H1 (cell line): ENCODE measurements at regions not wholly inside any gene's neighbourhood (a gene's known extent, or its start where the extent isn't known, plus 50 kb on each side); places are given as distances from the start of the nearest gene placed in this dataset.

Experiments
- CTCF ChIA-PET: fragments of 300-600 bp; sonication (Branson Sonifier 250); formaldehyde crosslinking; loops from one replicate; lab custom pipeline; 2021; ENCODE audit not compliant: partially characterized antibody; lab: Charles Lee
- POLR2A ChIA-PET: fragments of 300-600 bp; sonication (Branson Sonifier 250); formaldehyde crosslinking; loops from one replicate; lab custom pipeline; 2021; ENCODE audit warnings: inconsistent platforms; ENCODE audit not compliant: partially characterized antibody; lab: Charles Lee
- DNase-seq, 2 experiments: peaks; one replicate each; pipeline versions ENCODE4 v3.0.0 to v3.0.0-alpha.2; 2010 to 2022; ENCODE audit warnings: low spot score in 2 of 2, low read depth in 1 of 2, mixed read lengths in 1 of 2
- FAIRE-seq: peaks from 2 replicates; lab custom pipeline; 2011; peaks lifted over from hg19 to GRCh38; lab: Jason Lieb, UNC
- H2AFZ ChIP-seq: 2 replicates; pipeline ENCODE4 v1.8.1; 2012; ENCODE audit warnings: low read length, inconsistent platforms
- H2AK5ac ChIP-seq: 2 replicates; pipeline ENCODE4 v1.6.1; 2013; ENCODE audit warnings: low read depth, low read length
- H2BK120ac ChIP-seq: replicated peaks from 2 replicates; pipeline ENCODE3; 2013; ENCODE audit warnings: low read depth, low read length, inconsistent platforms
- H2BK12ac ChIP-seq: 2 replicates; pipeline ENCODE4 v1.6.1; 2013; ENCODE audit warnings: low read depth, low read length
- H2BK15ac ChIP-seq: 2 replicates; pipeline ENCODE4 v1.6.1; 2013; ENCODE audit warnings: low read length
- H2BK20ac ChIP-seq: 2 replicates; pipeline ENCODE4 v1.6.1; 2013; ENCODE audit warnings: low read length
- H2BK5ac ChIP-seq: 2 replicates; pipeline ENCODE4 v1.6.1; 2013; ENCODE audit warnings: low read depth, low read length
- H3K14ac ChIP-seq: 2 replicates; pipeline ENCODE4 v1.6.1; 2013; ENCODE audit warnings: inconsistent platforms; ENCODE audit not compliant: insufficient read length
- H3K18ac ChIP-seq: 2 replicates; pipeline ENCODE4 v1.6.1; 2013; ENCODE audit warnings: low read length; ENCODE audit errors: extremely low read depth
- H3K23ac ChIP-seq: 2 replicates; pipeline ENCODE4 v1.6.1; 2013; ENCODE audit warnings: inconsistent platforms; ENCODE audit not compliant: insufficient read length
- H3K23me2 ChIP-seq: 2 replicates; pipeline ENCODE4 v1.6.1; 2013; ENCODE audit warnings: low read depth, low read length
- H3K27ac ChIP-seq: 2 replicates; pipeline ENCODE4 v1.6.1; 2011; ENCODE audit warnings: low read depth, low read length, inconsistent platforms
- H3K27me3 ChIP-seq, 4 experiments: replicated peaks in 1 of 4; 1 replicate in 1 of 4; 2 replicates in 3 of 4; pipeline versions ENCODE4 v1.6.1 to v1.8.1; 2011 to 2013; ENCODE audit warnings: low read length in 3 of 4, mild to moderate bottlenecking in 3 of 4, inconsistent platforms in 2 of 4, mixed read lengths in 2 of 4, moderate library complexity in 1 of 4; ENCODE audit not compliant: control insufficient read depth in 3 of 4, insufficient read depth in 3 of 4; ENCODE audit errors: extremely low read depth in 1 of 4
- H3K36me3 ChIP-seq, 4 experiments: 2 replicates each; pipeline versions ENCODE4 v1.6.1 to v1.8.1; 2011 to 2013; ENCODE audit warnings: mild to moderate bottlenecking in 4 of 4, low read length in 3 of 4, moderate library complexity in 2 of 4, control low read depth in 1 of 4, inconsistent platforms in 1 of 4; ENCODE audit not compliant: insufficient read depth in 4 of 4, control insufficient read depth in 2 of 4
- H3K4ac ChIP-seq: replicated peaks from 2 replicates; pipeline ENCODE3; 2013; ENCODE audit warnings: low read length, low read depth, mixed read lengths, inconsistent platforms; ENCODE audit not compliant: insufficient read length
- H3K4me1 ChIP-seq, 4 experiments: replicated peaks in 1 of 4; 1 replicate in 1 of 4; 2 replicates in 3 of 4; pipeline versions ENCODE4 v1.6.1 to v1.8.1; 2011 to 2013; ENCODE audit warnings: low read length in 3 of 4, inconsistent platforms in 2 of 4, mixed read lengths in 1 of 4; ENCODE audit not compliant: insufficient read depth in 4 of 4, control insufficient read depth in 3 of 4
- H3K4me2 ChIP-seq, 2 experiments: 2 replicates each; pipeline versions ENCODE4 v1.6.1 to v1.8.1; 2011 to 2013; ENCODE audit warnings: low read depth in 2 of 2, low read length in 2 of 2, control low read depth in 1 of 2, inconsistent platforms in 1 of 2, mild to moderate bottlenecking in 1 of 2; ENCODE audit not compliant: insufficient read depth in 1 of 2
- H3K4me3 ChIP-seq, 4 experiments: fragments of 200-600, 300-600 bp in 1 of 4; sonication (generic), shearing (Covaris generic), sonication (Bioruptor Twin) in 1 of 4; 2 replicates each; pipeline versions ENCODE4 v1.5.1 to v1.8.1; 2011 to 2016; ENCODE audit warnings: low read length in 4 of 4, low read depth in 3 of 4, control low read depth in 2 of 4, inconsistent platforms in 2 of 4, mild to moderate bottlenecking in 2 of 4, mixed read lengths in 1 of 4, moderate library complexity in 1 of 4; ENCODE audit not compliant: insufficient read depth in 2 of 4; ENCODE audit errors: extremely low read depth in 1 of 4
- H3K56ac ChIP-seq: replicated peaks from 2 replicates; pipeline ENCODE3; 2013; ENCODE audit warnings: low read depth, mild to moderate bottlenecking, mixed read lengths, low read length, inconsistent platforms; ENCODE audit not compliant: insufficient read length
- H3K79me1 ChIP-seq: 2 replicates; pipeline ENCODE4 v1.6.1; 2013; ENCODE audit warnings: low read depth, low read length, control low read depth
- H3K79me2 ChIP-seq, 2 experiments: 2 replicates each; pipeline versions ENCODE4 v1.6.1 to v1.8.1; 2012 to 2013; ENCODE audit warnings: low read length in 2 of 2, mild to moderate bottlenecking in 2 of 2, inconsistent platforms in 1 of 2; ENCODE audit not compliant: insufficient read depth in 2 of 2, control insufficient read depth in 1 of 2
- H3K9ac ChIP-seq, 4 experiments: replicated peaks in 1 of 4; 1 replicate in 1 of 4; 2 replicates in 3 of 4; pipeline versions ENCODE4 v1.6.1 to v1.8.1; 2011 to 2013; ENCODE audit warnings: low read depth in 3 of 4, low read length in 3 of 4, control low read depth in 2 of 4, mild to moderate bottlenecking in 2 of 4, moderate library complexity in 2 of 4, inconsistent platforms in 1 of 4; ENCODE audit errors: extremely low read depth in 1 of 4
- H3K9me3 ChIP-seq, 2 experiments: 2 replicates each; pipeline versions ENCODE4 v1.6.1 to v1.8.1; 2012 to 2013; ENCODE audit warnings: mild to moderate bottlenecking in 2 of 2, moderate library complexity in 2 of 2, control low read depth in 1 of 2, inconsistent platforms in 1 of 2, low read depth in 1 of 2, low read length in 1 of 2, mixed read lengths in 1 of 2; ENCODE audit not compliant: insufficient read depth in 2 of 2
- H4K20me1 ChIP-seq, 2 experiments: replicated peaks in 1 of 2; 2 replicates each; pipeline versions ENCODE3 to v1.8.1; 2011 to 2013; ENCODE audit warnings: inconsistent platforms in 2 of 2, low read length in 2 of 2, mild to moderate bottlenecking in 1 of 2; ENCODE audit not compliant: insufficient read depth in 2 of 2, control insufficient read depth in 1 of 2
- H4K5ac ChIP-seq: 2 replicates; pipeline ENCODE4 v1.6.1; 2013; ENCODE audit warnings: low read length, low read depth, mixed read lengths, inconsistent platforms; ENCODE audit not compliant: insufficient read length
- H4K8ac ChIP-seq: 2 replicates; pipeline ENCODE4 v1.8.0; 2013; ENCODE audit warnings: mild to moderate bottlenecking, moderate library complexity, low read length, inconsistent platforms; ENCODE audit not compliant: insufficient read depth; ENCODE audit errors: extremely low read depth
- H4K91ac ChIP-seq: replicated peaks from 2 replicates; pipeline ENCODE3; 2013; ENCODE audit warnings: low read length, mixed read lengths, inconsistent platforms; ENCODE audit not compliant: insufficient read length
- ATF3 ChIP-seq: IDR thresholded peaks from 2 replicates; pipeline ENCODE4 v1.6.1; 2011; ENCODE audit warnings: low read depth, mild to moderate bottlenecking, low read length; ENCODE audit not compliant: insufficient read depth
- BACH1 ChIP-seq: IDR thresholded peaks from 2 replicates; pipeline ENCODE4 v1.6.1; 2012; ENCODE audit warnings: low read length, improper control_type of control experiment
- BRCA1 ChIP-seq: IDR thresholded peaks from 2 replicates; pipeline ENCODE4 v1.6.1; 2012; ENCODE audit warnings: low read depth, low read length, improper control_type of control experiment
- EP300 ChIP-seq, 2 experiments: IDR thresholded peaks; 1 replicate in 1 of 2; 2 replicates in 1 of 2; pipeline ENCODE4 v1.6.1; 2011 to 2012; ENCODE audit warnings: low read depth in 2 of 2, low read length in 2 of 2, mild to moderate bottlenecking in 2 of 2, borderline replicate concordance in 1 of 2, inconsistent platforms in 1 of 2, moderate library complexity in 1 of 2
- EZH2 ChIP-seq: fragments of 200-600 bp; sonication (generic); IDR thresholded peaks from 2 replicates; pipeline ENCODE4 v1.7.1; 2012; ENCODE audit warnings: low read depth, mild to moderate bottlenecking, moderate library complexity, low read length, inconsistent platforms; ENCODE audit not compliant: severe bottlenecking
- GABPA ChIP-seq: IDR thresholded peaks from 2 replicates; pipeline ENCODE4 v1.6.1; 2011; ENCODE audit warnings: mild to moderate bottlenecking, low read length, moderate library complexity, borderline replicate concordance; ENCODE audit not compliant: insufficient read depth
- JUND ChIP-seq: IDR thresholded peaks from 2 replicates; pipeline ENCODE4 v1.6.1; 2011; ENCODE audit warnings: mild to moderate bottlenecking, improper control_type of control experiment, low read length
- KDM5A ChIP-seq: fragments of 200-600 bp; IDR thresholded peaks from 2 replicates; pipeline ENCODE4 v1.7.1; 2012; ENCODE audit warnings: mild to moderate bottlenecking, low read length, inconsistent platforms, mixed read lengths
- SIRT6 ChIP-seq: IDR thresholded peaks from one replicate; pipeline ENCODE4 v1.7.1; 2012; ENCODE audit warnings: low read length, inconsistent platforms
- SRF ChIP-seq: IDR thresholded peaks from 2 replicates; pipeline ENCODE4 v1.6.1; 2011; ENCODE audit warnings: mild to moderate bottlenecking, low read depth, low read length, moderate library complexity
- TEAD4 ChIP-seq: IDR thresholded peaks from 2 replicates; pipeline ENCODE4 v1.6.1; 2012; ENCODE audit warnings: low read depth, low read length, inconsistent platforms, mixed read lengths
- USF2 ChIP-seq: IDR thresholded peaks from 2 replicates; pipeline ENCODE4 v1.6.1; 2011; ENCODE audit warnings: low read length, improper control_type of control experiment
- WGBS, 2 experiments: shearing (Covaris generic) in 1 of 2; methylation state at CpG; one replicate each; pipeline versions ENCODE4 v1.1.6 to v1.1.7; 2013 to 2015; ENCODE audit warnings: low lambda C conversion rate in 2 of 2, mixed read lengths in 2 of 2, inconsistent platforms in 1 of 2, low coverage in 1 of 2, missing lambda C conversion rate in 1 of 2; ENCODE audit not compliant: insufficient replicate concordance in 2 of 2, insufficient coverage in 1 of 2, insufficient read length in 1 of 2; ENCODE audit errors: extremely low coverage in 1 of 2, missing lambda C conversion rate in 1 of 2; 5-methylcytosine and 5-hydroxymethylcytosine counted together

- no peak overlapping the region for H3K4ac ChIP-seq
- no peaks in the 10 kb centered on the region for H3K9me3 ChIP-seq
- no peak overlapping the region for H3K27ac ChIP-seq
- no peaks in the 10 kb centered on the region; a peak in 1 of 7 replicates for H3K4me1 ChIP-seq
- no peaks in the 10 kb centered on the region for H3K23me2 ChIP-seq
- no peak overlapping the region for H2AK5ac ChIP-seq
- H3K79me1 ChIP-seq, result no peaks in the 10 kb centered on the region
- no peak overlapping the region for H3K23ac ChIP-seq
- no peak overlapping the region for H2BK5ac ChIP-seq
- no peak overlapping the region for H2BK120ac ChIP-seq
- ChIA-PET POLR2A (interaction anchor here (0.6 kb wide), 1 partner anchor 325 kb away, joined by 3 read pairs; no protein-coding TSS in a partner anchor), CTCF (no interaction called here)
- H4K91ac ChIP-seq, result no peak overlapping the region
- H4K8ac ChIP-seq, result no peak overlapping the region
- no peak overlapping the region for H4K5ac ChIP-seq
- H3K4me2 ChIP-seq, result no peak overlapping the region
- no peak overlapping the region for H2BK12ac ChIP-seq
- no peak overlapping the region for H3K56ac ChIP-seq
- DNase-seq, result no peak
- FAIRE-seq, result no peak
- no peak overlapping the region for H3K4me3 ChIP-seq
- TF ChIP-seq SRF (no peak), ATF3 (no peak), EZH2 (no peak), EP300 (IDR thresholded peaks at IDR 0.05; ENCODE audit: borderline replicate concordance in 1 of 2, low read depth in 2 of 2, low read length in 2 of 2) (no peak), BRCA1 (no peak), TEAD4 (no peak), JUND (no peak), GABPA (no peak), BACH1 (no peak), SIRT6 (no peak), USF2 (no peak), KDM5A (no peak)
- H3K9ac ChIP-seq, result no peak overlapping the region
- no peaks in the 10 kb centered on the region for H3K36me3 ChIP-seq
- no peaks in the 10 kb centered on the region for H3K27me3 ChIP-seq
- 95% methylated on average over 5 of the region's 5 CpGs; no CpG with 5 or more reads in 1 of the 2 experiments for WGBS, 2 experiments
- no peak overlapping the region for H2BK15ac ChIP-seq
- H4K20me1 ChIP-seq, result no peaks in the 10 kb centered on the region
- no peak overlapping the region for H3K18ac ChIP-seq
- no peak overlapping the region for H2AFZ ChIP-seq
- H3K79me2 ChIP-seq, result no peaks in the 10 kb centered on the region
- no peak overlapping the region for H3K14ac ChIP-seq
- no peak overlapping the region for H2BK20ac ChIP-seq
Measured at GRCh38 chr6:163741342-163741741, 326.8 kb downstream of the QKI start.
